HG02973 (cell line): ENCODE measurements at regions not wholly inside any gene's neighbourhood (a gene's known extent, or its start where the extent isn't known, plus 50 kb on each side); places are given as distances from the start of the nearest gene placed in this dataset.
"Not testable (repeated sequence)": the region's sequence is repeated elsewhere in the genome, so short reads cannot be mapped to it uniquely, and the experiment has no call there.

ENCODE experiments used
- ATAC-seq: cut with Tn5 transposase; IDR thresholded peaks from one replicate; pipeline ENCODE4 v1.9.1; 2021; ENCODE audit warnings: moderate library complexity; ENCODE audit not compliant: unreplicated experiment

DNA sequence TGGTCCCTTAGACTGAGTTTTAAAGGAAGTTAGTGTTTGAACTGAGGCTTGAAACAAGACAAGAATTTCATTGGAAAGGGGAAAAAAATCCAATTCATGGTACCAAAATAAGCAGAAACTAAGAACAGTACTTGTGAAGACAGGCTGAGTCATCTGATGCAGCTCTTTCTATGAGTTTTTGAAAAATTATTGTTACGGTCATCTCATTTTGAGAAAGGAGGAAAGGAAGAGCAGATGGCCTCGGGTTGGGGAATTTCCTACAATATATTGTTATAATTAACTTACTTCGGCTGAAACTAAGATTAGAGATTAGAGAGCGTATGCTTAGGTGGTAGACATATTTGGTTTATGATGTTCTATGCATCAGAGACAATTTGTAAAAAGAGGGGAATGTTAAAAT is 2164.8 kb upstream of the AGA start:
- no peak for ATAC-seq

- no peak for ATAC-seq
These were observed 2173.5 kb upstream of the AGA start for GRCh38 chr4:179615704-179616103.

GRCh38 chr4:179618966-179619365 is 2176.7 kb upstream of the AGA start:
- no peak for ATAC-seq

- no peak for ATAC-seq
These were observed 2182.5 kb upstream of the AGA start for GRCh38 chr4:179624768-179625181.

GRCh38 chr4:179625406-179625805 is 2183.2 kb upstream of the AGA start:
- ATAC-seq = no peak

- ATAC-seq = no peak
These were observed 2184.4 kb upstream of the AGA start for GRCh38 chr4:179626687-179627086.

GRCh38 chr4:179631321-179631720 is 2189.1 kb upstream of the AGA start:
- no peak for ATAC-seq

- no peak for ATAC-seq
These were observed 2192.6 kb upstream of the AGA start for GRCh38 chr4:179634862-179635261.

GRCh38 chr4:179662522-179662921 is 2220.3 kb upstream of the AGA start:
- no peak for ATAC-seq

- no peak for ATAC-seq
These were observed 2221.6 kb upstream of the AGA start for GRCh38 chr4:179663641-179664429.

DNA sequence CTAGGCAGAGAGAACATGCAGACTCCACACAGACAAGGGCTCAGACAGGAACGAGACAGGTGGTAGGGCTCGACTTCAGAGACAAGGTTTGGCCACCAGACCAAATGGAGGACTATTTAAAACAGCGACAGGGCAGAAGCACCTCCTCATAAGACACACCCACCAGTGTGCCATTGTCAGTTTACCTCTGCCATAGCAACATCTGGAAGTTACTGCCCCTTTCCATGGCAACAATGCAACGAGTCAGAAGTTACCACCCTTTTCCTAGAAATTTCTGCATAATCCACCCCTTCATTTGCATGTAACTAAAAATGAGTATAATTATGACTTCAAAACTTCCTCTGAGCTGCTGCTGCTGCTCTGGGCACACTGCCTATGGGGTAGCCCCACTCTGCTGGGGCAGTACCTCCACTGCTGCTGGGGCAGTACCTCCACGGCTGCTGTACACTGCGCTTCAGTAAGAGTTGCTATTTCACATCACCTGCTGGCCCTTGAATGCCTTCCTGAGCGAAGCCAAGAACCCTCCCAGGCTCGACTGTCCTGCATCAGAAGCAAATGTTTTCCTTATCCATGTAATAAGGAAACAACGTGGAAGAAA is 2222.3 kb upstream of the AGA start:
- no peak for ATAC-seq

DNA sequence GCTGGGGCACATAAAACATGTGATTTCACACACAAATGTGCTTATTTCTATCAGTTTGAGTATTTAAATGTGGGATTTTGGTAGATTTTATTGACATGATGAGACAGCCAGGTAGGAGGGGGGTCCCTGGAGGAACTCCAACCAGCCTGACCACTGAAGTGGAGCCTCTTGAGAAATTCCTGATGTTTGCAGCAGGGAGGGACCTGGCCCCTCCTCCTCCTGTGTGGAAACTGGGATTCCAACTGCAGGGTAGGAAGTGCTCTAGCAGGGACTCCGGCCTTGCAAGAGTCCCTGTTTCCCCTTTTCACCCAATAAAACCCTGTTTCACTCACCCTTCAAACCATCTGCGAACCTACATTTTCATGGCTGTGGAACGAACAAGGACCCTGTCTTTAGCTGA is 2224.0 kb upstream of the AGA start:
- ATAC-seq = no peak

- no peak for ATAC-seq
These were observed 2229.4 kb upstream of the AGA start for GRCh38 chr4:179671609-179672008.

DNA sequence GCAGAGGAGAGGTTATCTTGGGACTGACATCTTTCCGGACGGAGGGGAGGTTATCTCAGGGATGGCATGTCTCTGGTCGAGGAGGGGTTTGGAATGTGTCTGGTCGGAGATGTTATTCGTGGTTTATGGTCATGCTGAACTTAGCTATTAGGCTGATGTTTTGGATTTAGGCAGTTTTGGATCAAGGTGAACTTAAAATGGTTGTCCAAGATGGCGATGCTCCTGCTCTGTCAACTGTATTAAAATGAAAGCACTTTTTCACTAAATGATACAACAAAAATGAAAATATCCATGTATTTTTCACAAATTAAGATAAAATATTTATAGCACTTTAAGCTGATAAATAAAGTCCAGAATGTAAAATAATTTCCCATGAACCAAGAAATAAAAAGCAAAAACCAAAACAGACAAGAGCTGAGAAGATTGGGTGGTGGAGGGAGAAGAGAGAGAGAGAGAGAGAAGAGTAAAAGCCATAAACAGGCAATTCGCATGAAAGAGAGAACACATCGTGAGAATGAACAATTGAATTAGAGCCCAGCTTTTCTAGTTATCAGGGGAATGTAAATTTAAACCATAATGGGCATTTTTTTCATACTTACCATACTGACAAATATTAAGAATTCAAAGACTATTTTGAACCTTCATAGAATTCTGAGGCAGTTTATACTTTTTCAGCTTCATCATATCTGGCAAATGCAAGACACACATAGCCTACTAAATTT is 2236.0 kb upstream of the AGA start:
- no peak for ATAC-seq

GRCh38 chr4:179683661-179684060 is 2241.4 kb upstream of the AGA start:
- ATAC-seq = not testable (repeated sequence)

DNA sequence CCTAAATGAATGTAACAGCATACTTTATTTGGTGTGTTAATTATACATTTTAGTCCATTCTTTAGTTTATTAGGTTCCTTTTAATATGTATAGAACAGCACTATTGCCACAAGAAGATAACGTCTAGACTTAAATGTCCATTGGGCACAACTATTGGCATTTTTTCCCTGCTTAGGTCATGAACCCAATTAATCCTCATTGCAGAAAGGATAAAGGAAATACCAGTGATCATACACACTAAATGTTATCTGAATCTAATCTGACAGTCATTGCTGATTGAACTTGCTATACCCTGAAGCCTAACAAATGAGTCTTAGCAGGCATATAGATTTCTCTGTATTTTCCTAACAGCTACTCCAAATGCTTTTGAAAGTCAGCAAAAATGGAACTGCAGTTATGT is 2250.0 kb upstream of the AGA start:
- ATAC-seq = no peak

- ATAC-seq = no peak
These were observed 2252.9 kb upstream of the AGA start for GRCh38 chr4:179695175-179695574.

- no peak for ATAC-seq
These were observed 2256.1 kb upstream of the AGA start for GRCh38 chr4:179698321-179698720.

DNA sequence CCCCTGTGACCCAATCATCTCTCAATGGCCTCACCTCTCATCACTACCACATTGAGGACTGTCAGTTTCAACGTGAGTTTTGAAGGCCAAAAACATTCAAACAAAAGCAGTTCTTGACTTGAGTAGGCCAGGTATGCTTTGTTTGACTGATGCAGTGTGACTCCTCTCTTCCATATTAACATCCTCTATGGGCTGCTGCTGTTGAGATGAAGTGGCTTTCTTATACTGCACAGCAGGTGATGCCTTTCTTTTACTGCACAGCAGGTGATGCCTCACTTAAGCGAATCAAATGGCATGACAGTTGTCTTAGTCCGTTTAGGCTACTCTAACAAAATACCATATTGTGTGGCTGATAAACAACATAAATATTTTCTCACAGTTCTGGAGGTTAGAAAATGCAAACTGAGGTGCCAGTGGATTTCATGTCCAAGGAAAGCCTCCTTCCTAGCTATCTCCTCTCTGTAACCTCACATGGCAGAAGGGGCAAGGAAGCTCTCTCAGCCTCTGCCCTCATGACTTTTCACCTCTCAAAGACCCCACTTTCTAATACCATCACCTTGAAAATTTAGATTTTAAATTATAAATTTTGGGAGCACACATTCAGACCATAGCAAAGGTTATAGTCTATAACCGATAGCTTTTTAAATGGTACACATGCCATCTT is 2267.9 kb upstream of the AGA start:
- no peak for ATAC-seq

DNA sequence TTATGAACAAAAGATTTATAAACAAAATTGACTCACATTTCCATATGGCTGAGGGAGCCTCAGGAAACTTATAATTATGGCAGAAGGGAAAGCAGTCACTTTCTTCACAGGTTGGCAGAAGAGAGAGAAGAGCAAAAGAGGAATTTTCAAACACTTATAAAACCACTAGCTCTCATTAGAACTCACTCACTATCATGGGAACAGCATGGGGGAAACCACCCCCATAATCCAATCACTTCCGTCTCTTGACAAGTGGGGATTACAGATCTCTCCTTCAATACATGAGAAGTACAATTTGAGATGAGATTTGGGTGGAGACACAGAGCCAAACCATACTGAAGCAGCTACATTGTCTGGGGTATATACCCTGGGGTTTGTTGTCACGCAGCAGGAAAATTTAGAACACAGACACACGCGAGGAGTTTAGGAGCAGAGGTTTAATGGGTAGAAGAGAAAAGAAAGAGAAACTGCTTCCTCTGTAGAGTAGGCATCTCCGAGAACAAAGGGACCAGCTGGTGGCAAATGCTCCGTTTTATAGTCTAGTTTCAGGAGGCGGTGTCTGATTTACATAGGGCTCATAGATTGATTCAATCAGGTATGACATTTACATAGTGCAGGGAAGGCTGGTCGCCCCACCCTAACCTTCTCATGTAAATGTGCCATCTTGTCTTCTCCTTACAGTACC is 2277.7 kb upstream of the AGA start:
- no peak for ATAC-seq

GRCh38 chr4:179726491-179726890 is 2284.3 kb upstream of the AGA start:
- ATAC-seq = not testable (repeated sequence)
